Islet precursor cell (in vitro differentiated cells): ENCODE measurements at regions not wholly inside any gene's neighbourhood (a gene's known extent, or its start where the extent isn't known, plus 50 kb on each side); places are given as distances from the start of the nearest gene placed in this dataset.
"Not testable (repeated sequence)": the region's sequence is repeated elsewhere in the genome, so short reads cannot be mapped to it uniquely, and the experiment has no call there.

Source experiments
- DNase-seq: peaks from one replicate; pipeline ENCODE4 v3.0.0-alpha.2; 2018

GRCh38 chr1:99361406-99361805, 97.1 kb downstream of the PLPPR4 start:
- no peak for DNase-seq

GRCh38 chr1:99363531-99363930, 99.2 kb downstream of the PLPPR4 start:
- DNase-seq = no peak

GRCh38 chr1:99365141-99365540, 100.8 kb downstream of the PLPPR4 start:
- DNase-seq = no peak

GRCh38 chr1:99365545-99365944, 101.3 kb downstream of the PLPPR4 start:
- no peak for DNase-seq

GRCh38 chr1:99369154-99369553, 104.9 kb downstream of the PLPPR4 start:
- no peak for DNase-seq

GRCh38 chr1:99370476-99370875, 106.2 kb downstream of the PLPPR4 start:
- DNase-seq = no peak

- no peak for DNase-seq
Measured at GRCh38 chr1:99371413-99371812, 107.1 kb downstream of the PLPPR4 start.

- DNase-seq = no peak
Measured at GRCh38 chr1:99374109-99374508, 109.8 kb downstream of the PLPPR4 start.

GRCh38 chr1:99374693-99375092, 110.4 kb downstream of the PLPPR4 start:
- DNase-seq = not testable (repeated sequence)

- no peak for DNase-seq
Measured at GRCh38 chr1:99384021-99384420, 119.7 kb downstream of the PLPPR4 start.

GRCh38 chr1:99385852-99386251, 121.6 kb downstream of the PLPPR4 start:
- DNase-seq = no peak

GRCh38 chr1:99396389-99396788, 132.1 kb downstream of the PLPPR4 start:
- no peak for DNase-seq

GRCh38 chr1:99397029-99397428, 132.7 kb downstream of the PLPPR4 start:
- no peak for DNase-seq

GRCh38 chr1:99397863-99398262, 133.6 kb downstream of the PLPPR4 start:
- DNase-seq = no peak

- DNase-seq = not testable (repeated sequence)
Measured at GRCh38 chr1:99401556-99401955, 137.3 kb downstream of the PLPPR4 start.

- DNase-seq = not testable (repeated sequence)
Measured at GRCh38 chr1:99404399-99404798, 140.1 kb downstream of the PLPPR4 start.

- not testable (repeated sequence) for DNase-seq
Measured at GRCh38 chr1:99405325-99405724, 141.0 kb downstream of the PLPPR4 start.

- no peak for DNase-seq
Measured at GRCh38 chr1:99407018-99407417, 142.7 kb downstream of the PLPPR4 start.

- DNase-seq = no peak
Measured at GRCh38 chr1:99424087-99424486, 159.8 kb downstream of the PLPPR4 start.

GRCh38 chr1:99429754-99430153, 165.5 kb downstream of the PLPPR4 start:
- DNase-seq = no peak

- DNase-seq = peak; percentile 52
Measured at GRCh38 chr1:99438656-99439230, 174.5 kb downstream of the PLPPR4 start.

- no peak for DNase-seq
Measured at GRCh38 chr1:99439433-99440075, 175.3 kb downstream of the PLPPR4 start.

GRCh38 chr1:99441299-99442095, 177.2 kb downstream of the PLPPR4 start:
- DNase-seq = no peak
